ACC112 (cell line): ENCODE measurements at regions not wholly inside any gene's neighbourhood (a gene's known extent, or its start where the extent isn't known, plus 50 kb on each side); places are given as distances from the start of the nearest gene placed in this dataset.

Source experiments
- H2AFZ ChIP-seq: fragments of 200-600 bp; sonication (generic); one replicate; pipeline ENCODE4 v1.6.0; 2017; ENCODE audit warnings: antibody characterized with exemption, low read length; ENCODE audit not compliant: unreplicated experiment
- H3K27ac ChIP-seq: fragments of 200-600 bp; sonication (generic); 2 replicates; pipeline ENCODE4 v1.5.1; 2014; ENCODE audit warnings: low read depth, mild to moderate bottlenecking, antibody characterized with exemption, low read length, moderate library complexity
- H3K27me3 ChIP-seq: fragments of 200-600 bp; sonication (generic); 2 replicates; pipeline ENCODE4 v1.6.1; 2014; ENCODE audit warnings: mild to moderate bottlenecking, antibody characterized with exemption, low read length, moderate library complexity, mixed read lengths; ENCODE audit not compliant: insufficient read depth
- H3K36me3 ChIP-seq: fragments of 200-600 bp; sonication (generic); 2 replicates; pipeline ENCODE4 v1.6.1; 2016; ENCODE audit warnings: mild to moderate bottlenecking, antibody characterized with exemption, low read length, moderate library complexity, mixed read lengths; ENCODE audit not compliant: insufficient read depth
- H3K4me1 ChIP-seq: fragments of 200-600 bp; sonication (generic); one replicate; pipeline ENCODE4 v1.6.1; 2016; ENCODE audit warnings: low read length, mixed read lengths; ENCODE audit not compliant: insufficient read depth, unreplicated experiment, control insufficient read depth
- H3K4me3 ChIP-seq: fragments of 200-600 bp; sonication (generic); 2 replicates; pipeline ENCODE4 v1.5.1; 2014; ENCODE audit warnings: mild to moderate bottlenecking, low read depth, low read length
- H3K79me2 ChIP-seq: fragments of 200-600 bp; sonication (generic); one replicate; pipeline ENCODE4 v1.6.0; 2016; ENCODE audit warnings: low read length; ENCODE audit not compliant: control insufficient read depth, unreplicated experiment, insufficient read depth

- no peaks in the 10 kb centered on the region for H3K4me1 ChIP-seq
- no peaks in the 10 kb centered on the region for H3K79me2 ChIP-seq
- H2AFZ ChIP-seq = no peak overlapping the region
- H3K4me3 ChIP-seq = no peak overlapping the region
- no peak overlapping the region for H3K27ac ChIP-seq
- no peaks in the 10 kb centered on the region for H3K36me3 ChIP-seq
- no peaks in the 10 kb centered on the region for H3K27me3 ChIP-seq
Observed at GRCh38 chrX:45900766-45901615, 644.2 kb downstream of the ZNF674 start.

GRCh38 chrX:45894864-45895645 lies 650.2 kb downstream of the ZNF674 start:
- no peaks in the 10 kb centered on the region for H3K36me3 ChIP-seq
- no peaks in the 10 kb centered on the region for H3K27me3 ChIP-seq
- no peak overlapping the region for H3K27ac ChIP-seq
- H3K4me3 ChIP-seq = no peak overlapping the region
- H3K4me1 ChIP-seq = no peaks in the 10 kb centered on the region
- H2AFZ ChIP-seq = no peak overlapping the region
- H3K79me2 ChIP-seq = no peaks in the 10 kb centered on the region

- Histone ChIP-seq H3K36me3 (no peaks in the 10 kb centered on the region), H3K27me3 (no peaks in the 10 kb centered on the region), H3K79me2 (no peaks in the 10 kb centered on the region), H3K4me1 (no peaks in the 10 kb centered on the region), H3K4me3 (no peak overlapping the region), H2AFZ (no peak overlapping the region), H3K27ac (no peak overlapping the region)
Observed at GRCh38 chrX:45889471-45889870, 655.8 kb downstream of the ZNF674 start.

DNA sequence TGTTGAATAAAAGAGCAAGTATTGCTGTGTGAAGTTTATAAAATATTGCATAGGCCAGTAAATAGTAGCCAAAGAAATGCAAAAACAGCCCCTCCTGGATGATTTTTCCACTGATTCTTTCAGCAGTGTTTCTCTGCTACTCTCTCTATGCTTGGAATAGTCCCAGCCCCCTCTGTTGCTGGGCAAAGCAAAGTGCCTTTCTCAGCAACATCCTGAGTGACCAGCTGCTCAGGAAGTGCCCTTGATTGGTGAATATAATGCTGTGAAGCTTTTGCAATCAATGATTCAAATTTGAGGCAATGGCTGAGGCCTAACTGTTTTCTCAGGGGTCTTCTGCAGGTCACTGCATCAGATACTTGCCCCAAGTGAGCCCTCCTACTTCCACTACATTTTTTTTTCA lies 656.7 kb downstream of the ZNF674 start:
- Histone ChIP-seq H3K4me1 (no peaks in the 10 kb centered on the region), H3K27ac (no peak overlapping the region), H3K27me3 (no peaks in the 10 kb centered on the region), H2AFZ (no peak overlapping the region), H3K36me3 (no peaks in the 10 kb centered on the region), H3K4me3 (no peak overlapping the region), H3K79me2 (no peaks in the 10 kb centered on the region)

- Histone ChIP-seq H3K79me2 (no peaks in the 10 kb centered on the region), H2AFZ (no peak overlapping the region), H3K36me3 (no peaks in the 10 kb centered on the region), H3K27me3 (no peaks in the 10 kb centered on the region), H3K4me3 (no peak overlapping the region), H3K4me1 (no peaks in the 10 kb centered on the region), H3K27ac (no peak overlapping the region)
Observed at GRCh38 chrX:45885931-45886330, 659.3 kb downstream of the ZNF674 start.

GRCh38 chrX:45879512-45879911 lies 665.7 kb downstream of the ZNF674 start:
- no peak overlapping the region for H2AFZ ChIP-seq
- H3K4me3 ChIP-seq = no peak overlapping the region
- H3K36me3 ChIP-seq = no peaks in the 10 kb centered on the region
- no peak overlapping the region for H3K27ac ChIP-seq
- no peaks in the 10 kb centered on the region for H3K27me3 ChIP-seq
- no peaks in the 10 kb centered on the region for H3K4me1 ChIP-seq
- no peaks in the 10 kb centered on the region for H3K79me2 ChIP-seq

DNA sequence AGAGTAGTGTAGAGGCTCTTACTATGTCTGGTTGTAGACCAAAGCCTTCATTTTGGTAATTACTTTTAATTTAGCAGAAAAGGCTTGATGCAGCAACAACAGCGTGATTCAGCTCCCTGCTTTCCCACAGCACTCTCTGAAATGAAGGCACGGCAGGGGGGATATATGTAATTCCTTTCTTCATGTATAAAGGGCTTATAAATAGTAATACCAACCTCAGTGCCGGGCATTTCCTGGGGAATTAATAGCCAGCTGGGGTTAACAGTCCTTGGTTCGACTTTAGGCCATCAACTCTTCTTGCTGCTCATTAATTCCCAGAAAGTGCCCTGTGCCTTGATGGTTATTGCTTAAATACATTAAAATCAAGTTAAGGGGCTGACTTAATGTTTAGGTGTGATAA lies 669.0 kb downstream of the ZNF674 start:
- Histone ChIP-seq H3K36me3 (no peaks in the 10 kb centered on the region), H3K4me1 (no peaks in the 10 kb centered on the region), H3K4me3 (no peak overlapping the region), H3K79me2 (no peaks in the 10 kb centered on the region), H3K27ac (no peak overlapping the region), H2AFZ (no peak overlapping the region), H3K27me3 (no peaks in the 10 kb centered on the region)

GRCh38 chrX:45873781-45874180 lies 671.4 kb downstream of the ZNF674 start:
- H3K27me3 ChIP-seq = no peaks in the 10 kb centered on the region

DNA sequence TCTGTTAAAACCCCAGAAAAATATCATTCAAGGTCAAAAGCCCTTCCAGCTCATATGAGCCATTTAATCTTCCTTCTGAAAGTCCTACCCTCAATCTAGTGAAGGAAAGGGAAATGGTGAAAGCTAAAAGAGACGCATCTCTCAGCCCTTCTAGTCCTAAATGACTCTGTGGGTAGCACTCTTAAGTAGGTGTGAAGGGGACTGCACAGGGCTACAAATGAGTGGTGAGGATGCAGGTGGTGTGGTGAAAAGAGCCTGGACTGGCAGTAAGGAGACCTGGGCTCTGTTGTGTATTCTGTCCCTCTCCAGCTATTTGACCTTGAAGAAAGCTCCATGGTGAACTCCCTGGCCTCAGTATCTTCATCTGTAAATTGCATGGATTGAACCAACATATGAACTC lies 671.8 kb upstream of the DIPK2B start:
- no peaks in the 10 kb centered on the region for H3K27me3 ChIP-seq
- no peak overlapping the region for H3K27ac ChIP-seq
- no peaks in the 10 kb centered on the region for H3K79me2 ChIP-seq
- H2AFZ ChIP-seq = no peak overlapping the region
- H3K36me3 ChIP-seq = no peaks in the 10 kb centered on the region
- H3K4me3 ChIP-seq = no peak overlapping the region
- no peaks in the 10 kb centered on the region for H3K4me1 ChIP-seq

More at GRCh38 chrX:45873781-45874180, 671.4 kb downstream of the ZNF674 start:
- Histone ChIP-seq H3K36me3 (no peaks in the 10 kb centered on the region), H3K79me2 (no peaks in the 10 kb centered on the region), H3K27ac (no peak overlapping the region), H3K4me1 (no peaks in the 10 kb centered on the region), H2AFZ (no peak overlapping the region), H3K4me3 (no peak overlapping the region)

- H3K27me3 ChIP-seq = no peaks in the 10 kb centered on the region
- H3K4me1 ChIP-seq = no peaks in the 10 kb centered on the region
- H3K27ac ChIP-seq = no peak overlapping the region
- H3K4me3 ChIP-seq = no peak overlapping the region
- H3K79me2 ChIP-seq = no peaks in the 10 kb centered on the region
- H2AFZ ChIP-seq = no peak overlapping the region
- H3K36me3 ChIP-seq = no peaks in the 10 kb centered on the region
Observed at GRCh38 chrX:45868425-45868824, 667.7 kb upstream of the DIPK2B start.

GRCh38 chrX:45862801-45863200 lies 662.1 kb upstream of the DIPK2B start:
- H3K27me3 ChIP-seq = no peaks in the 10 kb centered on the region
- H3K4me1 ChIP-seq = no peaks in the 10 kb centered on the region
- H3K79me2 ChIP-seq = no peaks in the 10 kb centered on the region
- H3K27ac ChIP-seq = no peak overlapping the region
- H3K36me3 ChIP-seq = no peaks in the 10 kb centered on the region
- H3K4me3 ChIP-seq = no peak overlapping the region
- no peak overlapping the region for H2AFZ ChIP-seq
